ENCODE measurements at regions not wholly inside any gene's neighbourhood (a gene's known extent, or its start where the extent isn't known, plus 50 kb on each side); places are given as distances from the start of the nearest gene placed in this dataset.

DNA sequence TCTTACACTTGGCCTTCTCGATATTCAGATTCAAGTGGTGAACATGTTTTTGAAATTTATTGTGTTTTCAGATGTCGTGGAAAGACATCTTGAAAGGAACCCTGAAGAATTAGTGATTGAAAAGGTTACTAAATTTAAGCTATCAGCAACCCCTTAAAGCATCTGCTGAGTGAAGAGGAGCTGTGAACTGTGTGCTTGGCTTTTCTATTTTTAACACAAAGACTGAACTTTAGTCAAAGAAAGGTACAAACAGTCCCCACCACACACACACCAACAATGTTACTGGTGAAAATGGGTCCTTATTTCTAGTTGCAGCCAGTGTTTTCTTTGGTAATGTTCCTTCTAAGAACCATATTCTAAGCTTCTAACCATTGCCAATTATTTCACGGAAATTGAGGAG lies 95.1 kb downstream of the CYRIA start:
- TF ChIP-seq NR2F2 (IDR thresholded peaks at IDR 0.05) = no peak
- TF ChIP-seq, protein P1, sequence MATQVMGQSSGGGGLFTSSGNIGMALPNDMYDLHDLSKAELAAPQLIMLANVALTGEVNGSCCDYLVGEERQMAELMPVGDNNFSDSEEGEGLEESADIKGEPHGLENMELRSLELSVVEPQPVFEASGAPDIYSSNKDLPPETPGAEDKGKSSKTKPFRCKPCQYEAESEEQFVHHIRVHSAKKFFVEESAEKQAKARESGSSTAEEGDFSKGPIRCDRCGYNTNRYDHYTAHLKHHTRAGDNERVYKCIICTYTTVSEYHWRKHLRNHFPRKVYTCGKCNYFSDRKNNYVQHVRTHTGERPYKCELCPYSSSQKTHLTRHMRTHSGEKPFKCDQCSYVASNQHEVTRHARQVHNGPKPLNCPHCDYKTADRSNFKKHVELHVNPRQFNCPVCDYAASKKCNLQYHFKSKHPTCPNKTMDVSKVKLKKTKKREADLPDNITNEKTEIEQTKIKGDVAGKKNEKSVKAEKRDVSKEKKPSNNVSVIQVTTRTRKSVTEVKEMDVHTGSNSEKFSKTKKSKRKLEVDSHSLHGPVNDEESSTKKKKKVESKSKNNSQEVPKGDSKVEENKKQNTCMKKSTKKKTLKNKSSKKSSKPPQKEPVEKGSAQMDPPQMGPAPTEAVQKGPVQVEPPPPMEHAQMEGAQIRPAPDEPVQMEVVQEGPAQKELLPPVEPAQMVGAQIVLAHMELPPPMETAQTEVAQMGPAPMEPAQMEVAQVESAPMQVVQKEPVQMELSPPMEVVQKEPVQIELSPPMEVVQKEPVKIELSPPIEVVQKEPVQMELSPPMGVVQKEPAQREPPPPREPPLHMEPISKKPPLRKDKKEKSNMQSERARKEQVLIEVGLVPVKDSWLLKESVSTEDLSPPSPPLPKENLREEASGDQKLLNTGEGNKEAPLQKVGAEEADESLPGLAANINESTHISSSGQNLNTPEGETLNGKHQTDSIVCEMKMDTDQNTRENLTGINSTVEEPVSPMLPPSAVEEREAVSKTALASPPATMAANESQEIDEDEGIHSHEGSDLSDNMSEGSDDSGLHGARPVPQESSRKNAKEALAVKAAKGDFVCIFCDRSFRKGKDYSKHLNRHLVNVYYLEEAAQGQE (IDR thresholded peaks at IDR 0.05) = no peak
- TF ChIP-seq MAX (IDR thresholded peaks at IDR 0.05) = no peak
- TF ChIP-seq CTCF (IDR thresholded peaks at IDR 0.05; ENCODE audit: low read depth, low read length, missing input control) = no peak
- TF ChIP-seq GABPA (IDR thresholded peaks at IDR 0.05 in 1 of 2, conservative IDR thresholded peaks at IDR 0.05 in 1 of 2) = no peak
- no peak for TF ChIP-seq JUND (IDR thresholded peaks at IDR 0.05)
- no peak for TF ChIP-seq RXRA (IDR thresholded peaks at IDR 0.05)
- TF ChIP-seq FOXA1 (IDR thresholded peaks at IDR 0.05) = no peak
- Histone ChIP-seq H3K9me3 (ENCODE audit: control insufficient read depth in 4 of 4, low read length in 3 of 4) (no peaks in the 10 kb centered on the region), H3K9ac (ENCODE audit: low read depth in 1 of 2, low read length in 2 of 2) (no peak overlapping the region), H3K36me3 (ENCODE audit: control insufficient read depth in 4 of 4, insufficient read depth in 3 of 4, low read depth in 1 of 4, low read length in 3 of 4) (no peaks in the 10 kb centered on the region), H3K27ac (ENCODE audit: low read depth in 1 of 2, low read length in 2 of 2) (no peak overlapping the region), H3K4me1 (ENCODE audit: control insufficient read depth in 4 of 4, insufficient read depth in 4 of 4, low read length in 3 of 4) (no peaks in the 10 kb centered on the region), H3K4me3 (ENCODE audit: low read depth in 1 of 3, low read length in 3 of 3) (no peak overlapping the region), H3K27me3 (ENCODE audit: control insufficient read depth in 4 of 4, insufficient read depth in 4 of 4, low read length in 3 of 4) (no peaks in the 10 kb centered on the region)
- no peak for DNase-seq (ENCODE audit: low spot score)
- 82% methylated on average over 3 of the region's 3 CpGs for WGBS

- Histone ChIP-seq H3K27ac (ENCODE audit: low read depth in 1 of 2, low read length in 2 of 2) (no peak overlapping the region), H3K9me3 (ENCODE audit: control insufficient read depth in 4 of 4, low read length in 3 of 4) (no peaks in the 10 kb centered on the region), H3K36me3 (ENCODE audit: control insufficient read depth in 4 of 4, insufficient read depth in 3 of 4, low read depth in 1 of 4, low read length in 3 of 4) (peaks cover 0 to 2% (median 0%) of the 10 kb centered on the region in 4 donors), H3K27me3 (ENCODE audit: control insufficient read depth in 4 of 4, insufficient read depth in 4 of 4, low read length in 3 of 4) (no peaks in the 10 kb centered on the region), H3K4me3 (ENCODE audit: low read depth in 1 of 3, low read length in 3 of 3) (no peak overlapping the region), H3K4me1 (ENCODE audit: control insufficient read depth in 4 of 4, insufficient read depth in 4 of 4, low read length in 3 of 4) (no peaks in the 10 kb centered on the region), H3K9ac (ENCODE audit: low read depth in 1 of 2, low read length in 2 of 2) (no peak overlapping the region)
- TF ChIP-seq YY1 (IDR thresholded peaks at IDR 0.05) (no peak), RAD21 (IDR thresholded peaks at IDR 0.05) (no peak), RXRA (IDR thresholded peaks at IDR 0.05) (no peak), GABPA (IDR thresholded peaks at IDR 0.05 in 1 of 2, conservative IDR thresholded peaks at IDR 0.05 in 1 of 2) (no peak), ATF3 (IDR thresholded peaks at IDR 0.05) (no peak)
- TF ChIP-seq, protein P1 (IDR thresholded peaks at IDR 0.05) = no peak
- no peak for DNase-seq (ENCODE audit: low spot score)
- WGBS = 94% methylated on average over 4 of the region's 4 CpGs
Observed at GRCh38 chr2:16568998-16569784, 96.4 kb downstream of the CYRIA start.
